OCI-LY1 (cell line): ENCODE measurements at regions not wholly inside any gene's neighbourhood (a gene's known extent, or its start where the extent isn't known, plus 50 kb on each side); places are given as distances from the start of the nearest gene placed in this dataset.

Experiments used
- H2AFZ ChIP-seq: fragments of 200-600 bp; sonication (generic), shearing (Covaris generic); 2 replicates; pipeline ENCODE4 v1.6.0; 2014; ENCODE audit warnings: antibody characterized with exemption, mild to moderate bottlenecking, low read length
- H3F3A ChIP-seq: fragments of 200-600 bp; sonication (generic), shearing (Covaris generic); 2 replicates; pipeline ENCODE4 v1.6.0; 2014; ENCODE audit warnings: mild to moderate bottlenecking, antibody characterized with exemption, low read length, moderate library complexity; ENCODE audit not compliant: insufficient read depth
- H3K27ac ChIP-seq: fragments of 200-600 bp; sonication (generic); 2 replicates; pipeline ENCODE4 v1.5.1; 2014; ENCODE audit warnings: low read length, mixed run types, mild to moderate bottlenecking, low read depth; ENCODE audit not compliant: poor library complexity, severe bottlenecking
- H3K27me3 ChIP-seq: fragments of 200-600 bp; sonication (generic); 2 replicates; pipeline ENCODE4 v1.6.0; 2014; ENCODE audit warnings: antibody characterized with exemption, mild to moderate bottlenecking, low read length, moderate library complexity; ENCODE audit not compliant: insufficient read depth
- H3K36me3 ChIP-seq: fragments of 200-600 bp; sonication (generic); 2 replicates; pipeline ENCODE4 v1.6.1; 2014; ENCODE audit warnings: mild to moderate bottlenecking, antibody characterized with exemption, low read length, moderate library complexity, mixed read lengths; ENCODE audit not compliant: insufficient read depth
- H3K4me1 ChIP-seq: fragments of 200-600 bp; sonication (generic); 2 replicates; pipeline ENCODE4 v1.5.1; 2014; ENCODE audit warnings: mild to moderate bottlenecking, low read length, moderate library complexity; ENCODE audit not compliant: insufficient read depth, severe bottlenecking
- H3K4me2 ChIP-seq: fragments of 200-600 bp; sonication (generic), shearing (Covaris generic); 2 replicates; pipeline ENCODE4 v1.6.1; 2014; ENCODE audit warnings: low read length
- H3K4me3 ChIP-seq: fragments of 200-600 bp; sonication (generic); 2 replicates; pipeline ENCODE4 v1.5.1; 2014; ENCODE audit warnings: low read length, low read depth, mild to moderate bottlenecking, mixed read lengths; ENCODE audit not compliant: poor library complexity, severe bottlenecking
- H3K79me2 ChIP-seq: fragments of 200-600 bp; shearing (Covaris generic); 2 replicates; pipeline ENCODE4 v1.6.1; 2016; ENCODE audit warnings: mixed run types, low read length, mixed read lengths; ENCODE audit not compliant: insufficient read depth
- H3K9ac ChIP-seq: fragments of 200-600 bp; sonication (generic), shearing (Covaris generic); 2 replicates; pipeline ENCODE4 v1.6.1; 2014; ENCODE audit warnings: mild to moderate bottlenecking, low read length, mixed read lengths
- H3K9me2 ChIP-seq: fragments of 200-600 bp; sonication (generic), shearing (Covaris generic); 2 replicates; pipeline ENCODE4 v1.6.1; 2014; ENCODE audit warnings: low read depth, mild to moderate bottlenecking, low read length, mixed read lengths
- H3K9me3 ChIP-seq: fragments of 200-600 bp; shearing (Covaris generic); 2 replicates; pipeline ENCODE4 v1.6.1; 2014; ENCODE audit warnings: low read length, mixed read lengths
- H4K20me1 ChIP-seq: fragments of 200-600 bp; sonication (generic), shearing (Covaris generic); 2 replicates; pipeline ENCODE4 v1.6.0; 2016; ENCODE audit warnings: mild to moderate bottlenecking, low read length; ENCODE audit not compliant: insufficient read depth
- EZH2 ChIP-seq: fragments of 200-600 bp; sonication (generic), shearing (Covaris generic); IDR thresholded peaks from 2 replicates; pipeline ENCODE4 v1.8.0; 2017; ENCODE audit warnings: borderline replicate concordance, mixed run types, mild to moderate bottlenecking, antibody characterized with exemption, low read length, moderate library complexity, mixed read lengths
- TF ChIP-seq, protein P1 (sequence below): fragments of 200-600 bp; sonication (generic), shearing (Covaris generic); IDR thresholded peaks from 2 replicates; pipeline ENCODE4 v1.5.1; 2017; ENCODE audit warnings: mild to moderate bottlenecking, antibody characterized with exemption, low read length, moderate library complexity, mixed read lengths

DNA sequence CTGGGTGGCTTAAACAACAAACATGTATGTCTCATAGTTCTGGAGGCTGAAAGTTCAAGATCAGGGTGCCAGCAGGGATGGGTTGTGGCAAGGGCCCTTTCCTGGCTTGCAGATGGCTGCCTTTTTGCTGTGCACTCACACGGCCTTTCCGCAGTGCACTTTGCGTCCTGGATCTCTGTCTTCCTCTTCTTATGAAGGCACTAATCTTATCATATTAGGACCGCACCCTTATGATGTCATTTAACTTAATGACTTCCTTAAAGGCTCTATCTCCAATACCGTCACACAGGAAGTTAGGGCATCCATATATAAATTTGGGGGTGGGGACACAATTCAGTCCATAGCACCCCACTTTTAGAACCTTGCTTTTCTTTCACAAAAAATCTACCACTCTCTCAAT lies 255.2 kb downstream of the SNX13 start:
- Histone ChIP-seq H3K36me3 (no peaks in the 10 kb centered on the region), H3K4me1 (no peaks in the 10 kb centered on the region), H3K4me2 (no peak overlapping the region), H2AFZ (no peak overlapping the region), H3F3A (no peaks in the 10 kb centered on the region), H3K9me2 (no peaks in the 10 kb centered on the region), H3K27ac (no peak overlapping the region), H3K79me2 (no peaks in the 10 kb centered on the region), H3K4me3 (no peak overlapping the region), H3K27me3 (peaks cover 4% of the 10 kb centered on the region; the same call in 1 of the 2 replicates), H3K9ac (no peak overlapping the region), H3K9me3 (0 out of 2 replicates have a peak, but pooled peaks cover 2% of the 10 kb centered on the region), H4K20me1 (no peaks in the 10 kb centered on the region)
- TF ChIP-seq, protein P1, sequence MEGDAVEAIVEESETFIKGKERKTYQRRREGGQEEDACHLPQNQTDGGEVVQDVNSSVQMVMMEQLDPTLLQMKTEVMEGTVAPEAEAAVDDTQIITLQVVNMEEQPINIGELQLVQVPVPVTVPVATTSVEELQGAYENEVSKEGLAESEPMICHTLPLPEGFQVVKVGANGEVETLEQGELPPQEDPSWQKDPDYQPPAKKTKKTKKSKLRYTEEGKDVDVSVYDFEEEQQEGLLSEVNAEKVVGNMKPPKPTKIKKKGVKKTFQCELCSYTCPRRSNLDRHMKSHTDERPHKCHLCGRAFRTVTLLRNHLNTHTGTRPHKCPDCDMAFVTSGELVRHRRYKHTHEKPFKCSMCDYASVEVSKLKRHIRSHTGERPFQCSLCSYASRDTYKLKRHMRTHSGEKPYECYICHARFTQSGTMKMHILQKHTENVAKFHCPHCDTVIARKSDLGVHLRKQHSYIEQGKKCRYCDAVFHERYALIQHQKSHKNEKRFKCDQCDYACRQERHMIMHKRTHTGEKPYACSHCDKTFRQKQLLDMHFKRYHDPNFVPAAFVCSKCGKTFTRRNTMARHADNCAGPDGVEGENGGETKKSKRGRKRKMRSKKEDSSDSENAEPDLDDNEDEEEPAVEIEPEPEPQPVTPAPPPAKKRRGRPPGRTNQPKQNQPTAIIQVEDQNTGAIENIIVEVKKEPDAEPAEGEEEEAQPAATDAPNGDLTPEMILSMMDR = no peak
- no peak for TF ChIP-seq EZH2

DNA sequence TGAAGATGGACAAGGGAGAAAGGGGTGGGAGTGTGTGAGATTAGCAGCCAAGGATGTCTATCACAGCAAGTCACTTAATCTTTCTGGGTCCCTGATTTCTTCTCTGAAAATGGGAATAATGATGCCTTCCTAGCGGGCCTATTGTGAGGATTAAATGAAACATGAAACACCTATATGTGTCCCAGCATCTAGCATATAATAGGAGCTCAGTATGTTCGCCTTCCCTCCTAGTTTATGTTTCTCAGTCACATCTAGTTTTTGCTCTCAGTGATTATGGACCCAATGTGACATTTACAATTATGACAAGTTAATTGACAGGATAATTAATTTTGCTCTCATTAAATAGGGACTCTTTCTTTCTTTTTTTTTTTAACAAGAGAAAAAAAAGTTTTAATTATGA lies 252.9 kb downstream of the SNX13 start:
- Histone ChIP-seq H2AFZ (no peak overlapping the region), H3K9me2 (no peaks in the 10 kb centered on the region)

DNA sequence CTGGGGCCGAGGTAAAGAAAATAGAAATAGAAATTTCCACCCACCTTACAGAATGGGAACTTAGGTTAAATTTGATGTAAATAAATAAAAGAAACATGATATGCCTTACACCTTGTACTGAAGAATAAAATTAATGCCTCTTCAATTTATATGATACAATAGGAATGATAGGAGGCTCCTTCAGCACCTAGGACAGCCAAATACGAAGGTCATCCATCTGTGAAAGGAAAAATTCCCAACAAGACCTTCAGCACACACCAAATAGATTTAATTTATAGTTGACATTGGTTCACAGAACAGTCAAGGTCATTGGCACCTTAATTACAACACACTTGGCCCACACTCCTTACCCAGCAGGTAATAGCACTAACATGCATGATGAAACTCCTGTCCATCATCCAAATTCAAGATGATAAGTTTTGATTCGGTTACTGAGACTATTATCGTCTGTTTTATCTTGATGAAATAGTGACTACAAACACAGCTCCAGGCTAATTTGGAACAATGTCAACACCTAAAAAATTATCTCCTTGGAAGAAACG lies 250.9 kb downstream of the SNX13 start:
- Histone ChIP-seq H4K20me1 (no peaks in the 10 kb centered on the region), H3K4me3 (no peak overlapping the region), H2AFZ (no peak overlapping the region), H3K27ac (no peak overlapping the region), H3K4me2 (no peak overlapping the region), H3K27me3 (no peaks in the 10 kb centered on the region), H3K9me2 (no peaks in the 10 kb centered on the region), H3K9ac (no peak overlapping the region), H3K9me3 (0 out of 2 replicates have a peak, but pooled peaks cover 2% of the 10 kb centered on the region), H3K4me1 (no peaks in the 10 kb centered on the region), H3K79me2 (no peaks in the 10 kb centered on the region), H3K36me3 (no peaks in the 10 kb centered on the region), H3F3A (no peaks in the 10 kb centered on the region)
- TF ChIP-seq, protein P1 = no peak
- no peak for TF ChIP-seq EZH2

More for the DNA sequence above, 252.9 kb downstream of the SNX13 start:
- Histone ChIP-seq H3K27me3 (no peaks in the 10 kb centered on the region), H3K4me3 (no peak overlapping the region), H3K36me3 (no peaks in the 10 kb centered on the region), H3K4me2 (no peak overlapping the region), H3K27ac (no peak overlapping the region), H3K9me3 (0 out of 2 replicates have a peak, but pooled peaks cover 2% of the 10 kb centered on the region), H4K20me1 (no peaks in the 10 kb centered on the region), H3K4me1 (no peaks in the 10 kb centered on the region), H3K9ac (no peak overlapping the region), H3K79me2 (no peaks in the 10 kb centered on the region), H3F3A (no peaks in the 10 kb centered on the region)
- no peak for TF ChIP-seq EZH2
- TF ChIP-seq, protein P1 = no peak
